GM12878 (cell line): ENCODE measurements at regions not wholly inside any gene's neighbourhood (a gene's known extent, or its start where the extent isn't known, plus 50 kb on each side); places are given as distances from the start of the nearest gene placed in this dataset.

Experiments
- ATAC-seq: fragments of 200-7000 bp; cut with Tn5 transposase; 3 replicates; pipeline ENCODE4 v1.9.1; 2020; ENCODE audit warnings: mild to moderate bottlenecking, moderate library complexity
- BruUV-seq: library from RNA; stranded (reverse); fragments of 400-500 nt; replicated peaks from 2 replicates; lab custom pipeline; 2021; lab: Mats Ljungman, UMichigan
- CTCF ChIA-PET: fragments of 300-600 bp; sonication (Branson Sonifier 250); formaldehyde crosslinking; extraction: SDS; loops from one replicate; lab custom pipeline; 2021; ENCODE audit warnings: inconsistent platforms; lab: Yijun Ruan, JAX
- POLR2A ChIA-PET: fragments of 350-600 bp; formaldehyde crosslinking; extraction: SDS; loops from one replicate; lab custom pipeline; 2021; ENCODE audit warnings: inconsistent platforms; lab: Charles Lee
- RAD21 ChIA-PET: fragments of 300-600 bp; sonication (Branson Sonifier 250); formaldehyde crosslinking; loops from one replicate; lab custom pipeline; 2023; ENCODE audit warnings: antibody characterized with exemption; ENCODE audit not compliant: unreplicated experiment; lab: Charles Lee
- SMC1A ChIA-PET: fragments of 300-600 bp; sonication (Branson Sonifier 250); formaldehyde crosslinking; loops from one replicate; lab custom pipeline; 2023; ENCODE audit not compliant: unreplicated experiment, uncharacterized antibody; lab: Charles Lee
- DNase-seq: peaks from one replicate; pipeline ENCODE4 v3.0.0-alpha.2; 2011; ENCODE audit warnings: low read depth, low spot score
- FAIRE-seq: peaks from 3 replicates; lab custom pipeline; 2011; peaks lifted over from hg19 to GRCh38; lab: Jason Lieb, UNC
- H2AFZ ChIP-seq: 2 replicates; pipeline ENCODE4 v1.6.0; 2011; ENCODE audit warnings: low read depth, low read length, control low read depth; ENCODE audit not compliant: control insufficient read depth
- H3K27ac ChIP-seq: 2 replicates; pipeline ENCODE4 v1.5.1; 2011; ENCODE audit warnings: control low read depth; ENCODE audit not compliant: control insufficient read depth, insufficient read depth
- H3K27me3 ChIP-seq, 2 experiments: replicated peaks in 1 of 2; 2 replicates each; pipeline versions ENCODE4 v1.6.0 to v1.6.1; 2011; ENCODE audit warnings: low read length in 1 of 2; ENCODE audit not compliant: control insufficient read depth in 2 of 2, insufficient read depth in 2 of 2
- H3K36me3 ChIP-seq, 2 experiments: 2 replicates each; pipeline ENCODE4 v1.5.1; 2011; ENCODE audit warnings: low read length in 1 of 2; ENCODE audit not compliant: control insufficient read depth in 2 of 2, insufficient read depth in 2 of 2
- H3K4me1 ChIP-seq: 2 replicates; pipeline ENCODE4 v1.6.1; 2011; ENCODE audit warnings: mild to moderate bottlenecking, low read length, moderate library complexity, mixed read lengths; ENCODE audit not compliant: control insufficient read depth, insufficient read depth
- H3K4me2 ChIP-seq: 2 replicates; pipeline ENCODE4 v1.6.0; 2011; ENCODE audit warnings: control low read depth; ENCODE audit not compliant: control insufficient read depth, insufficient read depth
- H3K4me3 ChIP-seq: fragments of 200-600 bp; sonication (generic); 2 replicates; pipeline ENCODE4 v1.5.1; 2016
- H3K79me2 ChIP-seq: 2 replicates; pipeline ENCODE4 v1.6.0; 2011; ENCODE audit warnings: low read length; ENCODE audit not compliant: control insufficient read depth, insufficient read depth
- H3K9ac ChIP-seq: 2 replicates; pipeline ENCODE4 v1.8.0; 2011; ENCODE audit warnings: low read length, control low read depth, mixed read lengths; ENCODE audit not compliant: control insufficient read depth, insufficient read depth
- H3K9me3 ChIP-seq: replicated peaks from 3 replicates; pipeline ENCODE4 v1.5.1; 2011; ENCODE audit warnings: mild to moderate bottlenecking, low read length; ENCODE audit not compliant: control insufficient read depth, insufficient read depth
- H4K20me1 ChIP-seq: 2 replicates; pipeline ENCODE4 v1.6.0; 2011; ENCODE audit not compliant: control insufficient read depth, insufficient read depth
- ETV6 ChIP-seq, 2 experiments: fragments of 450-650 bp in 1 of 2; IDR thresholded peaks in 1 of 2; conservative IDR thresholded peaks in 1 of 2; 2 replicates each; pipeline ENCODE4 v1.6.1; 2014; ENCODE audit warnings: antibody characterized with exemption in 1 of 2, borderline replicate concordance in 1 of 2, low read depth in 1 of 2, mild to moderate bottlenecking in 1 of 2, moderate library complexity in 1 of 2
- IKZF2 ChIP-seq, 2 experiments: fragments of 450-650 bp; IDR thresholded peaks; 2 replicates each; pipeline ENCODE4 v1.6.1; 2017; ENCODE audit warnings: mild to moderate bottlenecking in 2 of 2, moderate library complexity in 2 of 2
- IRF3 ChIP-seq: fragments of 450-650 bp; IDR thresholded peaks from 2 replicates; pipeline ENCODE4 v1.6.1; 2014; ENCODE audit warnings: mild to moderate bottlenecking
- POU2F2 ChIP-seq: IDR thresholded peaks from 3 replicates; pipeline ENCODE4 v1.6.1; 2011; ENCODE audit warnings: low read depth, mild to moderate bottlenecking, low read length, borderline replicate concordance
- WGBS: methylation state at CpG from one replicate; pipeline ENCODE4 v1.1.6; 2016; ENCODE audit warnings: low lambda C conversion rate; ENCODE audit not compliant: insufficient replicate concordance, insufficient coverage; ENCODE audit errors: missing lambda C conversion rate; 5-methylcytosine and 5-hydroxymethylcytosine counted together
- in situ Hi-C: fragments of 300-500 bp; cut with MboI; formaldehyde crosslinking; loops from 9 replicates; pipeline ENCODE4 v1.14.3; 2018; ENCODE audit warnings: mixed read lengths
- intact Hi-C: fragments of 100-400 bp; cut with micrococcal nuclease; formaldehyde crosslinking; loops from one replicate; pipeline ENCODE4 v1.14.2; 2022; ENCODE audit not compliant: unreplicated experiment
- TF ChIP-seq, protein P1 (sequence below): fragments of 450-650 bp; IDR thresholded peaks from 2 replicates; pipeline ENCODE4 v1.6.1; 2016; ENCODE audit warnings: mild to moderate bottlenecking, moderate library complexity, borderline replicate concordance

- ATAC-seq = no peak
- Histone ChIP-seq H3K9ac (no peak overlapping the region), H3K9me3 (no peaks in the 10 kb centered on the region), H3K4me1 (no peaks in the 10 kb centered on the region), H3K36me3 (no peaks in the 10 kb centered on the region), H3K27ac (no peak overlapping the region), H3K4me3 (no peak overlapping the region), H2AFZ (no peak overlapping the region), H3K27me3 (no peaks in the 10 kb centered on the region), H3K4me2 (no peak overlapping the region), H3K79me2 (no peaks in the 10 kb centered on the region), H4K20me1 (no peaks in the 10 kb centered on the region)
- FAIRE-seq = no peak
- ChIA-PET POLR2A (interaction anchor here (0.7 kb wide), 1 partner anchor 277 kb away, joined by 4 read pairs; no protein-coding TSS in a partner anchor), SMC1A (interaction anchor here (1.8 kb wide), 1 partner anchor 8 kb away, joined by 4 read pairs; no protein-coding TSS in a partner anchor), CTCF (interaction anchor here (0.5 kb wide), 1 partner anchor 21 kb away, joined by 3 read pairs; no protein-coding TSS in a partner anchor), RAD21 (no interaction called here)
- WGBS = 23% methylated on average over 2 of the region's 2 CpGs
- BruUV-seq = no TSS peak
- no peak for DNase-seq
- intact Hi-C loops = no loop called here
- in situ Hi-C loops = no loop called here
- no peak for TF ChIP-seq POU2F2
- no peak for TF ChIP-seq IKZF2 (IDR thresholded peaks at IDR 0.05)
- TF ChIP-seq ETV6 (conservative IDR thresholded peaks at IDR 0.05 in 1 of 2, IDR thresholded peaks at IDR 0.05 in 1 of 2; ENCODE audit: borderline replicate concordance in 1 of 2, low read depth in 1 of 2) = no peak
- no peak for TF ChIP-seq IRF3
- TF ChIP-seq, protein P1, sequence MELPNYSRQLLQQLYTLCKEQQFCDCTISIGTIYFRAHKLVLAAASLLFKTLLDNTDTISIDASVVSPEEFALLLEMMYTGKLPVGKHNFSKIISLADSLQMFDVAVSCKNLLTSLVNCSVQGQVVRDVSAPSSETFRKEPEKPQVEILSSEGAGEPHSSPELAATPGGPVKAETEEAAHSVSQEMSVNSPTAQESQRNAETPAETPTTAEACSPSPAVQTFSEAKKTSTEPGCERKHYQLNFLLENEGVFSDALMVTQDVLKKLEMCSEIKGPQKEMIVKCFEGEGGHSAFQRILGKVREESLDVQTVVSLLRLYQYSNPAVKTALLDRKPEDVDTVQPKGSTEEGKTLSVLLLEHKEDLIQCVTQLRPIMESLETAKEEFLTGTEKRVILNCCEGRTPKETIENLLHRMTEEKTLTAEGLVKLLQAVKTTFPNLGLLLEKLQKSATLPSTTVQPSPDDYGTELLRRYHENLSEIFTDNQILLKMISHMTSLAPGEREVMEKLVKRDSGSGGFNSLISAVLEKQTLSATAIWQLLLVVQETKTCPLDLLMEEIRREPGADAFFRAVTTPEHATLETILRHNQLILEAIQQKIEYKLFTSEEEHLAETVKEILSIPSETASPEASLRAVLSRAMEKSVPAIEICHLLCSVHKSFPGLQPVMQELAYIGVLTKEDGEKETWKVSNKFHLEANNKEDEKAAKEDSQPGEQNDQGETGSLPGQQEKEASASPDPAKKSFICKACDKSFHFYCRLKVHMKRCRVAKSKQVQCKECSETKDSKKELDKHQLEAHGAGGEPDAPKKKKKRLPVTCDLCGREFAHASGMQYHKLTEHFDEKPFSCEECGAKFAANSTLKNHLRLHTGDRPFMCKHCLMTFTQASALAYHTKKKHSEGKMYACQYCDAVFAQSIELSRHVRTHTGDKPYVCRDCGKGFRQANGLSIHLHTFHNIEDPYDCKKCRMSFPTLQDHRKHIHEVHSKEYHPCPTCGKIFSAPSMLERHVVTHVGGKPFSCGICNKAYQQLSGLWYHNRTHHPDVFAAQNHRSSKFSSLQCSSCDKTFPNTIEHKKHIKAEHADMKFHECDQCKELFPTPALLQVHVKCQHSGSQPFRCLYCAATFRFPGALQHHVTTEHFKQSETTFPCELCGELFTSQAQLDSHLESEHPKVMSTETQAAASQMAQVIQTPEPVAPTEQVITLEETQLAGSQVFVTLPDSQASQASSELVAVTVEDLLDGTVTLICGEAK = no peak
These were observed 575.8 kb downstream of the CSNK1G3 start for GRCh38 chr5:124087752-124088151.
